ENCODE measurements at regions not wholly inside any gene's neighbourhood (a gene's known extent, or its start where the extent isn't known, plus 50 kb on each side); places are given as distances from the start of the nearest gene placed in this dataset.
"Not testable (repeated sequence)": the region's sequence is repeated elsewhere in the genome, so short reads cannot be mapped to it uniquely, and the experiment has no call there.

DNA sequence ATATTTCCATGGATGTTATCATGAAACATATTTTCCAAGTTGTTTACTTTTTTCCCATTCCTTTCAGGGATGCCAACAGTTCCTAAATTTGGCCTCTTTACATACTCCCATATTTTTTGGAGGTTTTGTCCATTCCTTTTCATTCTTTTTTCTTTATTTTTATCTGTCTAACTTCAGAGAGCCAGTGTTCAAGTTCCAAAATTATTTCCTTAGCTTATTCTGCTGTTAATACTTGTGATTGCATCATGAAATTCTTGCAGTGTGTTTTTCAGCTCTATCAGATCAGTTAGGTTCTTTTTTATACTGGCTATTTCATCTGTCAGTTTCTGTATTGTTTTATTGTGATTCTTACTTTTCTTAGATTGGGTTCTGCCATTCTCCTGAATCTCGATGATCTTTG lies 89.9 kb upstream of the TCF21 start:
- Mint-ChIP-seq H3K4me3 (no peak overlapping the region), H3K36me3 (no peaks in the 10 kb centered on the region), H3K4me1 (no peaks in the 10 kb centered on the region), H3K27ac (no peak overlapping the region), H3K9me3 (peaks cover 7% of the 10 kb centered on the region), H3K27me3 (peaks cover 20% of the 10 kb centered on the region)
- ATAC-seq = no peak

GRCh38 chr6:133802861-133803260 lies 86.1 kb upstream of the TCF21 start:
- peaks cover 4% of the 10 kb centered on the region for H3K9me3 Mint-ChIP-seq
- no peak for ATAC-seq
- H3K27me3 Mint-ChIP-seq = peaks cover 28% of the 10 kb centered on the region
- no peak overlapping the region for H3K4me3 Mint-ChIP-seq
- H3K4me1 Mint-ChIP-seq = peaks cover 14% of the 10 kb centered on the region
- no peaks in the 10 kb centered on the region for H3K36me3 Mint-ChIP-seq
- no peak overlapping the region for H3K27ac Mint-ChIP-seq

GRCh38 chr6:133804265-133804664 lies 84.6 kb upstream of the TCF21 start:
- peaks cover 14% of the 10 kb centered on the region for H3K4me1 Mint-ChIP-seq
- H3K9me3 Mint-ChIP-seq = peaks cover 1% of the 10 kb centered on the region
- no peak overlapping the region for H3K4me3 Mint-ChIP-seq
- ATAC-seq = no peak
- H3K36me3 Mint-ChIP-seq = no peaks in the 10 kb centered on the region
- no peak overlapping the region for H3K27ac Mint-ChIP-seq
- peaks cover 25% of the 10 kb centered on the region for H3K27me3 Mint-ChIP-seq

- no peaks in the 10 kb centered on the region for H3K9me3 Mint-ChIP-seq
- peak overlapping the region; percentile 50 for H3K27ac Mint-ChIP-seq
- ATAC-seq = peak; percentile 95
- no peaks in the 10 kb centered on the region for H3K36me3 Mint-ChIP-seq
- no peak overlapping the region for H3K4me3 Mint-ChIP-seq
- H3K27me3 Mint-ChIP-seq = peaks cover 24% of the 10 kb centered on the region
- peaks cover 14% of the 10 kb centered on the region for H3K4me1 Mint-ChIP-seq
Observed at GRCh38 chr6:133805876-133806275, 83.0 kb upstream of the TCF21 start.

- Mint-ChIP-seq H3K36me3 (no peaks in the 10 kb centered on the region), H3K4me1 (peaks cover 14% of the 10 kb centered on the region), H3K9me3 (peaks cover 3% of the 10 kb centered on the region), H3K4me3 (no peak overlapping the region), H3K27ac (peak overlapping the region; percentile 50), H3K27me3 (peaks cover 31% of the 10 kb centered on the region)
- ATAC-seq = no peak
Observed at GRCh38 chr6:133806382-133807140, 82.4 kb upstream of the TCF21 start.

DNA sequence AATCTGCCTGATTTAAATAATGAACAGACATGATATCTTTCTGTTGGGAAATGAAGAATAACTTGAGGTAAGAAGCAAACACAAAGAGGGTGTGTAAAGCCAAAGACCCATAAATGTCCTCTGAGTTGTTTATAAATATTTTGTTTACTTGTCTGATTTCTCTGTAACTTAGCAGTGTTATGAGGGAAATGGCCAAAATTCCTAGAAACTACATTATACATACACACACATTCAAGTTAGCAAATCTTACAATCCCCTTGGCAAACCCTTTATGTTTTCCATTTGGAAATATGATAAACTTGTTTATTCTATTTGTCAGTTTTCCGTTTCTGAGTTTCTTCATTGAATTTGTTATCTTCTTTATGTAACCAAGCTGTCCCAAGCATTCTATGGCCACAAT lies 81.4 kb upstream of the TCF21 start:
- H3K4me1 Mint-ChIP-seq = peaks cover 14% of the 10 kb centered on the region
- H3K27ac Mint-ChIP-seq = no peak overlapping the region
- no peaks in the 10 kb centered on the region for H3K36me3 Mint-ChIP-seq
- peaks cover 40% of the 10 kb centered on the region for H3K27me3 Mint-ChIP-seq
- no peak overlapping the region for H3K4me3 Mint-ChIP-seq
- peaks cover 5% of the 10 kb centered on the region for H3K9me3 Mint-ChIP-seq
- no peak for ATAC-seq

- Mint-ChIP-seq H3K36me3 (no peaks in the 10 kb centered on the region), H3K4me1 (peaks cover 14% of the 10 kb centered on the region), H3K4me3 (no peak overlapping the region), H3K27me3 (peaks cover 41% of the 10 kb centered on the region), H3K27ac (no peak overlapping the region), H3K9me3 (peaks cover 5% of the 10 kb centered on the region)
- no peak for ATAC-seq
Observed at GRCh38 chr6:133809406-133809805, 79.5 kb upstream of the TCF21 start.

DNA sequence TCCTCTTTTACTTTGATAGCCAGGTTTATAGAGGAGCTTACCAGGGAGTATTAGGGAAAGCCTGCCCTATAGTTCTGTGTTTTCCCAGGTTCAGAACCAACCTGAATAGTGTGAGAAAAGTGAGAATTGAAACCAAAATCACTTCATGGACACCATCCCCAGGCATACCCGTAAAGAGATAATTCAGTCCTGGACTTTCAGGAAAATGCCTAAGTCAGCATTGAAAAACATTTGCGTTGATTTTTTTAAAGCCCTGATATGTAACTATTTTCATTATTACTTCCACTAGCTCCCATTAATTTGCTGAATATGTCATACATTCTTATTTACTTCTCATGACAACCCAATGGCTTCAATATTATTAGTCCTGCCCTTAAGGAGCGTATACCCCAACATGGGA lies 77.4 kb upstream of the TCF21 start:
- ATAC-seq = no peak
- Mint-ChIP-seq H3K4me3 (no peak overlapping the region), H3K9me3 (peaks cover 5% of the 10 kb centered on the region), H3K27ac (no peak overlapping the region), H3K4me1 (peaks cover under 1% of the 10 kb centered on the region), H3K36me3 (no peaks in the 10 kb centered on the region), H3K27me3 (peaks cover 25% of the 10 kb centered on the region)

DNA sequence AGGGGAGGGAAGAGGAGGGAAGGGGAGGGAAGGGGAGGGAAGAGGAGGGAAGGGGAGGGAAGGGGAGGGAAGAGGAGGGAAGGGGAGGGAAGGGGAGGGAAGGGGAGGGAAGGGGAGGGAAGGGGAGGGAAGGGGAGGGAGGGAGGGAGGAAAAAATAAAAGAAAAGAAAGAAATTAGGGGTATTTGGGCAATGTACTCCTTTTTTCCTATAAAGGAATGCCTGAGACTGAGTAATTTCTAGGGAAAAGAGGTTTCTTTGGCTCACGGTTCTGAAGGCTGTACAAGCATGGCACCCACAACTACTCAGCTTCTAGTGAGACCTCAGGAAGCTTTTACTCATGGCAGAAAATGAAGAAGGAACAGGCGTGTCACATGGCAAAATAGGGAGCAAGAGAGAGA lies 76.5 kb upstream of the TCF21 start:
- peaks cover 26% of the 10 kb centered on the region for H3K27me3 Mint-ChIP-seq
- not testable (repeated sequence) for H3K4me3 Mint-ChIP-seq, H3K4me1 Mint-ChIP-seq, H3K9me3 Mint-ChIP-seq, H3K27ac Mint-ChIP-seq, H3K36me3 Mint-ChIP-seq, ATAC-seq

DNA sequence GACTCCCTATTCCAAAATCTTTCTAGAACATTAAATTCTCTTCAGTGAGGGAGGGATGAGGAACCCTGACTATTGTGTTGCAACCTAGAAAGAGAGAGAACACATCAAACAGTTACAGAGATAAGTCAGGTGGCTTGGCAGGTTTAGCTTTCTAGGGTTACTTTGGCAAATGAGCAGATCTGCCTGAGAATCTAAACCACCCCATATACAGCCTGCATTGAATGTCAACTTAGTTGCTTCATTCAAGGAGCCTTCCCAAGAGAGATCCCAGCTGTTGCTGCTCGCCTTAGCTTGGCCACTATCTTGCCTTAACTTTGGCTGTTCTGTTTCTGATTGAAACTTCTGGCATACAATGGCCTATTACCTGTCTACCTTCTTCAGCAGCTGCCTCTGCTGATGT lies 74.7 kb upstream of the TCF21 start:
- H3K9me3 Mint-ChIP-seq = peaks cover 5% of the 10 kb centered on the region
- no peak overlapping the region for H3K27ac Mint-ChIP-seq
- H3K4me3 Mint-ChIP-seq = no peak overlapping the region
- peaks cover 28% of the 10 kb centered on the region for H3K27me3 Mint-ChIP-seq
- H3K36me3 Mint-ChIP-seq = no peaks in the 10 kb centered on the region
- no peaks in the 10 kb centered on the region for H3K4me1 Mint-ChIP-seq
- no peak for ATAC-seq

DNA sequence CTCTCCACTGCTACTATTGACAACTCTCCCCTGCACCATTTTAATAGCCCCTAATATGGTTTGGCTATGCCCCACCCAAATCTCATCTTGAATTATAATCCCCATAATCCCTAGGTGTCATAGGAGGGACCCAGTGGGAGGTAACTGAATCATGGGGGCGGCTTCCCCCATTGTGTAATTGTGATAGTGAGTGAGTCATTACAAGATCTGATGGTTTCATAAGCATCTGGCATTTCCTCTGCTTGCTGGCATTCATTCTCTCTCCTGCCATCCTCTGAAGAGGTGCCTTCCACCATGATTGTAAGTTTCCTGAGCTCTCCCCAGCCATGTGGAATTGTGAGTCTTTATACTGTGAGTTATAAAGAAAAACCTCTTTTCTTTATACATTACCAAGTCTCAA lies 74.1 kb upstream of the TCF21 start:
- no peak for ATAC-seq
- no peaks in the 10 kb centered on the region for H3K4me1 Mint-ChIP-seq
- peaks cover 5% of the 10 kb centered on the region for H3K9me3 Mint-ChIP-seq

GRCh38 chr6:133815313-133815712 lies 73.6 kb upstream of the TCF21 start:
- Mint-ChIP-seq H3K4me1 (no peaks in the 10 kb centered on the region), H3K36me3 (no peaks in the 10 kb centered on the region), H3K9me3 (peaks cover 5% of the 10 kb centered on the region), H3K4me3 (no peak overlapping the region), H3K27me3 (peaks cover 28% of the 10 kb centered on the region), H3K27ac (no peak overlapping the region)
- ATAC-seq = no peak

More for the DNA sequence above, 74.1 kb upstream of the TCF21 start:
- Mint-ChIP-seq H3K27me3 (peaks cover 28% of the 10 kb centered on the region), H3K27ac (no peak overlapping the region), H3K36me3 (no peaks in the 10 kb centered on the region), H3K4me3 (no peak overlapping the region)

DNA sequence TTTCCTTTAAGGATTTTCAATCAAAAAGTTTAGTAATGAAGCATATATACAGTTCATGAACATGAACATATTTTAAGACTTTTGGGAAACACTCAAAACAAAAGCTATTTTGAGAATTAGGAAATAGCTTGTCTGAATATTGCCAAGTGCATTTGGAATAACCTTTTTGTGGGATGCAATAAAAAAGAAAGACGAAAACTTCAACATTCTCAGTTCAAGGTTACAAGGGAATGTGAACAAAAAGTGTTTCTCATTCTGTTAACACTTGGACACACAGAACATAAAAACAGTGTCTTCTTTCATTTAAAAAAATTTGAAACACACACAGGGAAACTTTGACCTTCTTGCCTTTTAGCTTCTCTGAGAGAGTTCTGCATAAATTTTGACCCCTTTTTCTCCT lies 72.7 kb upstream of the TCF21 start:
- H3K4me3 Mint-ChIP-seq = no peak overlapping the region
- ATAC-seq = no peak
- H3K27me3 Mint-ChIP-seq = peaks cover 24% of the 10 kb centered on the region
- no peaks in the 10 kb centered on the region for H3K36me3 Mint-ChIP-seq
- peaks cover 4% of the 10 kb centered on the region for H3K9me3 Mint-ChIP-seq
- H3K27ac Mint-ChIP-seq = no peak overlapping the region
- no peaks in the 10 kb centered on the region for H3K4me1 Mint-ChIP-seq

DNA sequence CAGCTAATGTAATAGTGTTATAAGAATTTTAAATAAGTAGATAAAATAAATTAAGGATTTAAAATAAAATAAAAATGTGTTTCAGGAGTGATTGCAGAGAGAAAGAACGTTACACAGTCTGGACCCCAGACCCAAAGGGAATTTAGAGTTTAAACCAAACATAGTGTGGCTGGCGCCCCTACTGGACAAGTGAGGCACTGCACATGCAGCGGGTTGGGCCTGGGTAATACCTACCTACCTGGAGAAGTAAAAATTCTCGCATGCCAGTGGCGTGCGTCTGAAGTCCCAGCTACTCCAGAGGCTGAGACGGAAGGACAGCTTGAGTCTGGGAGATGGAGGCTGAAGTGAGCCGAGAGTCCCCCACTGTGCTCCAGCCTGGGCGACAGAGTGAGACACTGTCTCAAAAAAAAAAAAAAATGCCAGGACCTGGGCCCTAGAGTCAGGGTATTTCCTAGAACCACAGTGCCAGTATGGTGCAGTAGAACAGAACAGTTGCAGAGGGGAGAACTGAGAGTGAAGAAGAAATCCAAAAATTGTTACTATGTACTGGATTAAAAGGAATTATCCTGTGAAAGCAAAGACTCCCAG lies 71.4 kb upstream of the TCF21 start:
- Mint-ChIP-seq H3K36me3 (no peaks in the 10 kb centered on the region), H3K9me3 (no peaks in the 10 kb centered on the region), H3K4me1 (no peaks in the 10 kb centered on the region), H3K27ac (no peak overlapping the region), H3K27me3 (peaks cover 10% of the 10 kb centered on the region), H3K4me3 (no peak overlapping the region)
- no peak for ATAC-seq

- Mint-ChIP-seq H3K36me3 (no peaks in the 10 kb centered on the region), H3K27ac (no peak overlapping the region), H3K4me1 (no peaks in the 10 kb centered on the region), H3K9me3 (no peaks in the 10 kb centered on the region), H3K27me3 (peaks cover 10% of the 10 kb centered on the region), H3K4me3 (no peak overlapping the region)
- no peak for ATAC-seq
Observed at GRCh38 chr6:133818320-133818719, 70.6 kb upstream of the TCF21 start.

GRCh38 chr6:133820208-133820607 lies 68.7 kb upstream of the TCF21 start:
- no peak for ATAC-seq
- H3K9me3 Mint-ChIP-seq = no peaks in the 10 kb centered on the region
- H3K27me3 Mint-ChIP-seq = peaks cover 10% of the 10 kb centered on the region
- no peaks in the 10 kb centered on the region for H3K36me3 Mint-ChIP-seq
- H3K27ac Mint-ChIP-seq = no peak overlapping the region
- no peaks in the 10 kb centered on the region for H3K4me1 Mint-ChIP-seq
- no peak overlapping the region for H3K4me3 Mint-ChIP-seq

Measured in stimulated activated memory B cell treated with anti-CD40 and anti-IgM and Interleukin-4, amounts not matched to agents 10 μg/mL and 1 μg/mL and 100 μg/mL, for 72 hours (primary cell).